ENCODE measurements at regions not wholly inside any gene's neighbourhood (a gene's known extent, or its start where the extent isn't known, plus 50 kb on each side); places are given as distances from the start of the nearest gene placed in this dataset.

DNA sequence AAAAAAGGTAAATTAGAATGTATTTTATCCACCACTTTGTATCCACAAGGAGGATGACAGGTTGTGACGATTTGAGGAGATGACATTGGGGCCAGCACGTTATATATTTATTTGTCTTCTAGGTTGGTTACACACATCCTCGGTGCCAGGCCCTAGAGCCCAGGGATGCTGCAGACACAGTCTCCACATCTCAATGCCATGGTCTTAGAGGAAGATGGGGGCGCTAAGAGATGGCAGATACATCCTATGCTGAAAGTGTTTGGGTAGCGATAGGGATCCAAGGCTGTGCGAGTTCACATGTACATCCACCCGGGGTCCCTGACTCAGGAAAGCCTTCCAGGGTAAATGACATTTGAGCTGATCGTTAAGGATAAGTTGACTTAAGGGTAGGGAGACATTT, 193.1 kb upstream of the GSC start:
- no peak overlapping the region for H3K4me3 Mint-ChIP-seq (ENCODE audit: low read depth)

DNA sequence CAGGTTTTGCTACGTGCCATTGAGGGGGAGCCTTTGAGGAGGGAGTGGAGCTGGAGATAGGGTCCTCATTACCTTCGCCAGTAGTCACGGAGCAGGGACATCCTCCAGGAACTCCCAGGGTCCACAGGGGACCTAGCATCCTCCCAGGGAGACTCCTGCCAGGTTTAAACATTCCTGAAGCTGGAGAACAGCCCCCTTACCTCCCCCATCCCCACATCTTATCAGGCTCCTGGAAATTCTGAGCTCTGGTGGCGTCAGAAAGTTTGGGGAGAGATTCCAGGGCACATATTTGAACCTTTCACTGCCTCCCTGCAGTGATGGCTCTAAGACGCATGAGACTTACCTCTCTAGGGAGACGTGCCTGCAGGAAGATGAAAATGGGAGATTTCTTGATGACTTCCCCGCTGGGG, 192.3 kb upstream of the GSC start:
- Mint-ChIP-seq H3K4me3 (ENCODE audit: low read depth) (no peak overlapping the region), H3K27ac (no peak overlapping the region), H3K9me3 (ENCODE audit: low read depth) (no peaks in the 10 kb centered on the region), H3K4me1 (ENCODE audit: low read depth) (no peaks in the 10 kb centered on the region), H3K27me3 (peaks cover 15% of the 10 kb centered on the region), H3K36me3 (ENCODE audit: insufficient read depth) (no peaks in the 10 kb centered on the region)
- TF ChIP-seq, protein P1, sequence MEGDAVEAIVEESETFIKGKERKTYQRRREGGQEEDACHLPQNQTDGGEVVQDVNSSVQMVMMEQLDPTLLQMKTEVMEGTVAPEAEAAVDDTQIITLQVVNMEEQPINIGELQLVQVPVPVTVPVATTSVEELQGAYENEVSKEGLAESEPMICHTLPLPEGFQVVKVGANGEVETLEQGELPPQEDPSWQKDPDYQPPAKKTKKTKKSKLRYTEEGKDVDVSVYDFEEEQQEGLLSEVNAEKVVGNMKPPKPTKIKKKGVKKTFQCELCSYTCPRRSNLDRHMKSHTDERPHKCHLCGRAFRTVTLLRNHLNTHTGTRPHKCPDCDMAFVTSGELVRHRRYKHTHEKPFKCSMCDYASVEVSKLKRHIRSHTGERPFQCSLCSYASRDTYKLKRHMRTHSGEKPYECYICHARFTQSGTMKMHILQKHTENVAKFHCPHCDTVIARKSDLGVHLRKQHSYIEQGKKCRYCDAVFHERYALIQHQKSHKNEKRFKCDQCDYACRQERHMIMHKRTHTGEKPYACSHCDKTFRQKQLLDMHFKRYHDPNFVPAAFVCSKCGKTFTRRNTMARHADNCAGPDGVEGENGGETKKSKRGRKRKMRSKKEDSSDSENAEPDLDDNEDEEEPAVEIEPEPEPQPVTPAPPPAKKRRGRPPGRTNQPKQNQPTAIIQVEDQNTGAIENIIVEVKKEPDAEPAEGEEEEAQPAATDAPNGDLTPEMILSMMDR (IDR thresholded peaks at IDR 0.05; ENCODE audit: unreplicated experiment): no peak
- no peak for DNase-seq (ENCODE audit: low spot score, unreplicated experiment)

More for the DNA sequence above, 193.1 kb upstream of the GSC start:
- no peak for DNase-seq (ENCODE audit: low spot score, unreplicated experiment)
- Mint-ChIP-seq H3K27me3 (peaks cover 19% of the 10 kb centered on the region), H3K4me1 (ENCODE audit: low read depth) (no peaks in the 10 kb centered on the region), H3K9me3 (ENCODE audit: low read depth) (no peaks in the 10 kb centered on the region), H3K36me3 (ENCODE audit: insufficient read depth) (no peaks in the 10 kb centered on the region), H3K27ac (no peak overlapping the region)
- TF ChIP-seq, protein P1 (IDR thresholded peaks at IDR 0.05; ENCODE audit: unreplicated experiment): no peak

DNA sequence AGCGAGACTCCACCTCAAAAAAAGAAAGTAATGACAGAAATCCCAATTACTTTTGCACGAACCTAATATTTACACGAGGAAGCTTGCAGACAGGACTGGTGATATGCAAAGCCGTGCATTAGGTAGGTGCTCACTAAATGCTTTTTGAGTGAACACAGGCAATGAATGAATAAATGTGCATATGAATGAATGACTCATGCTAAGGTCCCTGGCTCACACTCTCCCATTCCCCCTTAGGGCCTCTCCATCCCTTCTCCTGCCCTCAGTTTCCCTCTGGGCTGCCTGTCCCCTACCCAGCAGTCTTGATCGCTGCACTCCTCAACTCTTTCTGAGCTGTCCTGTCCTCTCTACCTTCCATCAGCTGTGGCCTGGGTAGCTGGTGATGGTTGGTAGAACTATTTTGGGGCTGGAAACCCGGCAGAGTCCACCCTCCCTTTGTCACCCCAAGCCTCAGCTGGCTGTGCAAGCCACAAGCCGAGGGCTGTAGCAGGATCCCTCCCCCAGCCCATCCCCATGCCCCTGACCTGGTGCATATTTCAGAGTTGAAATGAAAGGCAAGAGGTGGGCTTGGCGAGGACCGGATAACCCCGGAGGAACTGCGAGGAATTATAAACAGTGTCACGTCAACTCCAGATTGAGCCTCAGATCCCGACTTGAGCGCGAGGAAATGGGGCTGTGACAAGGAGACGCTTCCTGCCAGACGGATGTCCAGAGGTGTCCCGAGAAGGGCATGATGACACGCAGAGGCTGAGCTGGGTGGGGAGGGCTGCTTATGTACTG, 191.7 kb upstream of the GSC start:
- Mint-ChIP-seq H3K4me1 (ENCODE audit: low read depth) (no peaks in the 10 kb centered on the region), H3K36me3 (ENCODE audit: insufficient read depth) (no peaks in the 10 kb centered on the region), H3K27ac (no peak overlapping the region), H3K27me3 (peaks cover 15% of the 10 kb centered on the region), H3K4me3 (ENCODE audit: low read depth) (no peak overlapping the region), H3K9me3 (ENCODE audit: low read depth) (no peaks in the 10 kb centered on the region)
- TF ChIP-seq, protein P1 (IDR thresholded peaks at IDR 0.05; ENCODE audit: unreplicated experiment): no peak
- no peak for DNase-seq (ENCODE audit: low spot score, unreplicated experiment)

DNA sequence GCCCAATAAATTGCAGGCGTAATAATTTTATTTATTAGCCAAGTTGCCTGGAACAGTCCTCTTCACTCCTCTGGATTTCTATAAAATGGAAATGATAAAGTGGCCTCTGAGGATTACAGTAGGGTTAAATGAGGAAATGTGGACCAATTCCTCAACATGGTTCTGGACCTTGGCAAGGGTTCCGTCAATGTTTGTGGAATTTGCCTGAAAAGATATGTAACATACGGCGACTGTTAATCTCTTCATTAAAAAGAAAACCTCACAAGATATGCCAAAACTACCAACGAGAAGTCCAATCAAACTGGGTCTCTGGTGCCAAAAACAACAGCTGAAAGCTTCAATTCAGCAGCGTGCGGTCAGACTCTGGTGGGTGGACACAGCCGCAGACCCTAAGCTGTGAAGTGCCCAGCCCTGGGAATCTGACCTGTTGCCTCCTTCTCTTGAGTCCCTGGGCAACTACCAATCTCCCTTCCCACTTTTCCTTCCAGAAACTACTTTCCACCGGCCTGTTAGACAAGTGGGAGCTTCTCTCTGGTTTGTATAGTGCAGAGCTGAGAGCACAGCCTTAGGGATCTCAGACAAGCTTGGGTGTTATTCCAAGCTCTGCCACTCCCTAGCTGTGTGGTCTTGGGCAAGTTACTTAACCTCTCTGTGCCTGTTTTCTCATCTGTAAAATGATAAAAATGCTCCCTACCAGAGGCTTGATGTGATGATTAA, 190.5 kb upstream of the GSC start:
- Mint-ChIP-seq H3K27ac (no peak overlapping the region), H3K4me3 (ENCODE audit: low read depth) (no peak overlapping the region), H3K4me1 (ENCODE audit: low read depth) (no peaks in the 10 kb centered on the region), H3K9me3 (ENCODE audit: low read depth) (no peaks in the 10 kb centered on the region), H3K27me3 (peaks cover 15% of the 10 kb centered on the region), H3K36me3 (ENCODE audit: insufficient read depth) (no peaks in the 10 kb centered on the region)
- TF ChIP-seq, protein P1 (IDR thresholded peaks at IDR 0.05; ENCODE audit: unreplicated experiment): no peak
- no peak for DNase-seq (ENCODE audit: low spot score, unreplicated experiment)

DNA sequence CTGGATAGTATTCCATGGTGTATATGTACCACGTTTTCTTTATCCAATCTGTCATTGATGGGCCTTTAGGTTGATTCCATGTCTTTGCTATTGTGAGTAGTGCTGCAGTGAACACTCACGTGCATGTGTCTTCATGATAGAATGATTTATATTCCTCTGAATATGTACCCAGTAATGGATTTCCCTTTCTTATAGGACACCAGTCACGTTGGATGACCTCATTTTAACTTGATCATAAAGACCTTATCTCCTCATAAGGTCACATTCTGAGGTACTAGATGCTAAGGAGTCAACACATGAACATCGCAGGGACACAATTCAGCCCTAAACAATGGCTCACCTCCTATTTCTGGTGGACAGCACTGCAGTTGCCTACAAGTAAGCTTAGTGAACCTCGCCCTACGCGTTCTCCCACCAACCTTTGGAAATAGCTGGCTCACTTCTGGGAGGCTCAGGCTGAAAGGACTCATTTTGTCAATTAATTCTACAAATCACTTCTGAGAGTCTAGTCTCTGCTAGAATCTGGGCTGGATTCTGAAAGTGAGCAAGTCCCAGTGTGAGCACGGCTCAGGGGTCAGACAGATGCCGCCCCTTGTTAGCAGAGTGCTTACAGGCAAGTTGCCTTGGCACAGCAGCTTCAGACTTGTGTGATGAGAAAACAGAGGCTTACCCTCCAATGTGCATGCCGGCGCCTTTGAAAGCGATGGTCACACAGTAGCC, 183.8 kb upstream of the GSC start:
- no peak for DNase-seq (ENCODE audit: low spot score, unreplicated experiment)
- Mint-ChIP-seq H3K9me3 (ENCODE audit: low read depth) (no peaks in the 10 kb centered on the region), H3K4me3 (ENCODE audit: low read depth) (no peak overlapping the region), H3K4me1 (ENCODE audit: low read depth) (no peaks in the 10 kb centered on the region), H3K27ac (no peak overlapping the region), H3K36me3 (ENCODE audit: insufficient read depth) (no peaks in the 10 kb centered on the region), H3K27me3 (peaks cover 8% of the 10 kb centered on the region)
- TF ChIP-seq, protein P1 (IDR thresholded peaks at IDR 0.05; ENCODE audit: unreplicated experiment): no peak

Measured in progenitor cell of endocrine pancreas (in vitro differentiated cells).